ENCODE measurements at regions not wholly inside any gene's neighbourhood (a gene's known extent, or its start where the extent isn't known, plus 50 kb on each side); places are given as distances from the start of the nearest gene placed in this dataset.

GRCh38 chr13:85616275-85616674 lies 182.9 kb downstream of the SLITRK6 start:
- no peak for TF ChIP-seq POLR2A (IDR thresholded peaks at IDR 0.05; ENCODE audit: borderline replicate concordance, extremely low read depth, insufficient read depth, insufficient read length)
- TF ChIP-seq EZH2phosphoT487 (IDR thresholded peaks at IDR 0.05; ENCODE audit: borderline replicate concordance): no peak
- no peak for TF ChIP-seq SIN3A (IDR thresholded peaks at IDR 0.05; ENCODE audit: low read depth)
- TF ChIP-seq CBX3 (IDR thresholded peaks at IDR 0.05; ENCODE audit: low read depth): no peak
- TF ChIP-seq POLR2AphosphoS5 (IDR thresholded peaks at IDR 0.05; ENCODE audit: low read depth, low read length): no peak
- TF ChIP-seq CTCF (IDR thresholded peaks at IDR 0.05 in 2 of 3, conservative IDR thresholded peaks at IDR 0.05 in 1 of 3; ENCODE audit: borderline replicate concordance in 1 of 3, insufficient read depth in 1 of 3, low read depth in 2 of 3, low read length in 2 of 3): no peak
- no peak for TF ChIP-seq MAX (IDR thresholded peaks at IDR 0.05)
- TF ChIP-seq SP1 (IDR thresholded peaks at IDR 0.05; ENCODE audit: low read depth): no peak
- TF ChIP-seq, protein P1, sequence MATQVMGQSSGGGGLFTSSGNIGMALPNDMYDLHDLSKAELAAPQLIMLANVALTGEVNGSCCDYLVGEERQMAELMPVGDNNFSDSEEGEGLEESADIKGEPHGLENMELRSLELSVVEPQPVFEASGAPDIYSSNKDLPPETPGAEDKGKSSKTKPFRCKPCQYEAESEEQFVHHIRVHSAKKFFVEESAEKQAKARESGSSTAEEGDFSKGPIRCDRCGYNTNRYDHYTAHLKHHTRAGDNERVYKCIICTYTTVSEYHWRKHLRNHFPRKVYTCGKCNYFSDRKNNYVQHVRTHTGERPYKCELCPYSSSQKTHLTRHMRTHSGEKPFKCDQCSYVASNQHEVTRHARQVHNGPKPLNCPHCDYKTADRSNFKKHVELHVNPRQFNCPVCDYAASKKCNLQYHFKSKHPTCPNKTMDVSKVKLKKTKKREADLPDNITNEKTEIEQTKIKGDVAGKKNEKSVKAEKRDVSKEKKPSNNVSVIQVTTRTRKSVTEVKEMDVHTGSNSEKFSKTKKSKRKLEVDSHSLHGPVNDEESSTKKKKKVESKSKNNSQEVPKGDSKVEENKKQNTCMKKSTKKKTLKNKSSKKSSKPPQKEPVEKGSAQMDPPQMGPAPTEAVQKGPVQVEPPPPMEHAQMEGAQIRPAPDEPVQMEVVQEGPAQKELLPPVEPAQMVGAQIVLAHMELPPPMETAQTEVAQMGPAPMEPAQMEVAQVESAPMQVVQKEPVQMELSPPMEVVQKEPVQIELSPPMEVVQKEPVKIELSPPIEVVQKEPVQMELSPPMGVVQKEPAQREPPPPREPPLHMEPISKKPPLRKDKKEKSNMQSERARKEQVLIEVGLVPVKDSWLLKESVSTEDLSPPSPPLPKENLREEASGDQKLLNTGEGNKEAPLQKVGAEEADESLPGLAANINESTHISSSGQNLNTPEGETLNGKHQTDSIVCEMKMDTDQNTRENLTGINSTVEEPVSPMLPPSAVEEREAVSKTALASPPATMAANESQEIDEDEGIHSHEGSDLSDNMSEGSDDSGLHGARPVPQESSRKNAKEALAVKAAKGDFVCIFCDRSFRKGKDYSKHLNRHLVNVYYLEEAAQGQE (IDR thresholded peaks at IDR 0.05; ENCODE audit: low read depth): no peak
- TF ChIP-seq EZH2 (IDR thresholded peaks at IDR 0.05): no peak
- no peak for TF ChIP-seq ZNF274 (IDR thresholded peaks at IDR 0.05; ENCODE audit: low read depth, low read length)
- no peak for TF ChIP-seq YY1 (IDR thresholded peaks at IDR 0.05; ENCODE audit: extremely low read depth, insufficient replicate concordance, low read depth, low read length)
- no peak for TF ChIP-seq RAD21 (IDR thresholded peaks at IDR 0.05; ENCODE audit: low read depth)

Measured in HCT116 (cell line).